ENCODE measurements at regions not wholly inside any gene's neighbourhood (a gene's known extent, or its start where the extent isn't known, plus 50 kb on each side); places are given as distances from the start of the nearest gene placed in this dataset.

DNA sequence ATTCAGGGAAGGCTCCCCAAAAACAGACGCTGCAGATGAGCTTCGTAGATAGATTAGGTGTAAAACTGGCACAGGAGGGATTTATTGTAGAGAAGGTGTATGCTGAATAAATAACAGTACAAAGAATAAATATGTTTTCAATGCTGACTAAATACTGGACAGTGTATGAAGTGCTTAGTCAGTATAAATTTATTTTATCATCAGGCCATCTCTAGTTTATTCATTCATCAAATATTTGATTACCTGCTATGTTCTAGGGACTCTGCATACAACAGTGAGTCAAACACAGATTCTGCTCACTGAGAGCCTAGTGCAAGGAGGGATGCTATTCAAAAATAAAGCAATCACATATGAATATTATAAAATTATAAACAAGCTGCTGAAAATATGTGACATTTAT, 63.6 kb upstream of the TSPAN5 start:
- Mint-ChIP-seq H3K9me3 (peaks cover 44% of the 10 kb centered on the region), H3K27me3 (ENCODE audit: insufficient read depth, low read depth) (no peaks in the 10 kb centered on the region), H3K36me3 (no peaks in the 10 kb centered on the region), H3K27ac (peak overlapping the region; percentile 80), H3K4me1 (peaks cover 14% of the 10 kb centered on the region), H3K4me3 (peak overlapping the region; percentile 64)
- no peaks in the 10 kb centered on the region for H3K9me3 ChIP-seq (ENCODE audit: low read depth)
- H3K4me3 ChIP-seq: no peak overlapping the region
- H3K9ac ChIP-seq: no peak overlapping the region
- TF ChIP-seq EZH2 (IDR thresholded peaks at IDR 0.05) (no peak), EZH2phosphoT487 (IDR thresholded peaks at IDR 0.05) (no peak)
- TF ChIP-seq, protein P1, sequence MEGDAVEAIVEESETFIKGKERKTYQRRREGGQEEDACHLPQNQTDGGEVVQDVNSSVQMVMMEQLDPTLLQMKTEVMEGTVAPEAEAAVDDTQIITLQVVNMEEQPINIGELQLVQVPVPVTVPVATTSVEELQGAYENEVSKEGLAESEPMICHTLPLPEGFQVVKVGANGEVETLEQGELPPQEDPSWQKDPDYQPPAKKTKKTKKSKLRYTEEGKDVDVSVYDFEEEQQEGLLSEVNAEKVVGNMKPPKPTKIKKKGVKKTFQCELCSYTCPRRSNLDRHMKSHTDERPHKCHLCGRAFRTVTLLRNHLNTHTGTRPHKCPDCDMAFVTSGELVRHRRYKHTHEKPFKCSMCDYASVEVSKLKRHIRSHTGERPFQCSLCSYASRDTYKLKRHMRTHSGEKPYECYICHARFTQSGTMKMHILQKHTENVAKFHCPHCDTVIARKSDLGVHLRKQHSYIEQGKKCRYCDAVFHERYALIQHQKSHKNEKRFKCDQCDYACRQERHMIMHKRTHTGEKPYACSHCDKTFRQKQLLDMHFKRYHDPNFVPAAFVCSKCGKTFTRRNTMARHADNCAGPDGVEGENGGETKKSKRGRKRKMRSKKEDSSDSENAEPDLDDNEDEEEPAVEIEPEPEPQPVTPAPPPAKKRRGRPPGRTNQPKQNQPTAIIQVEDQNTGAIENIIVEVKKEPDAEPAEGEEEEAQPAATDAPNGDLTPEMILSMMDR (IDR thresholded peaks at IDR 0.05): no peak
- H4K20me1 ChIP-seq (ENCODE audit: low read depth): no peaks in the 10 kb centered on the region
- no peaks in the 10 kb centered on the region for H3K4me1 ChIP-seq
- no peaks in the 10 kb centered on the region for H3F3A ChIP-seq (ENCODE audit: low read depth)
- H2AFZ ChIP-seq (replicated peaks): no peak overlapping the region
- no peaks in the 10 kb centered on the region for H3K79me2 ChIP-seq (ENCODE audit: low read depth)
- no peak overlapping the region for H3K4me2 ChIP-seq
- H3K27me3 ChIP-seq: no peaks in the 10 kb centered on the region
- DNase-seq (ENCODE audit: low spot score): no peak
- H3K27ac ChIP-seq: no peak overlapping the region
- H3K36me3 ChIP-seq: no peaks in the 10 kb centered on the region

DNA sequence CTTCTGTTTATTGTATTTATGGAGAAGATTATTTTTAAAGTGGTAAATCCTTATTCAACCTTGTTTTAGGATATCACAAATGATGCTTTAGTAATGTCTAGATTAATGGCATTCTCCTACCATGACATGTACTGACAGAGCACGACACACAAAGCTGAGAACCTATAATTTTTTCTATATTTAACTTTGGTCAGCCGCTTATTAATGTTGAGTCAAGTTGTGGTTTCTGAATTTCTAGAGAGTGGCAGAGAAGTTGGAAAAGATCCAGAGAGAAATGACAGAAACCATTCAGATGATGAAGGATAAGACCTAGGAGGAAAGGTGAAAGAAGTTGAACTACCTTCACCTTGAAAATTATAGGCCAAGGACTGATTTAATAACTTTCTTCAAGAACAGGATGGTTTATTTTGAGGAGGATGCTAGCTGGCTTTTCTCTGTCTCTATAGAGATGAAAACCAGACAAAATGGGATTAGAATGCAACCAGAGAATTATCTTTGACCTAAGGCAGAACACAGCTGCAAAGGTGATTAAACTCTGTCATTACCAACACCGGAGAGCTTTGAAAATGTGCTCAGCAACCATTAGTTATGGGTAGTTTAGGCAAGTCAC, 62.6 kb upstream of the TSPAN5 start:
- no peak overlapping the region for H3K4me3 ChIP-seq
- H3K36me3 ChIP-seq: no peaks in the 10 kb centered on the region
- no peaks in the 10 kb centered on the region for H3K4me1 ChIP-seq
- H3K27me3 ChIP-seq: no peaks in the 10 kb centered on the region
- no peak overlapping the region for H3K4me2 ChIP-seq
- no peaks in the 10 kb centered on the region for H3F3A ChIP-seq (ENCODE audit: low read depth)
- Mint-ChIP-seq H3K4me3 (no peak overlapping the region), H3K36me3 (no peaks in the 10 kb centered on the region), H3K4me1 (peaks cover 14% of the 10 kb centered on the region), H3K27me3 (ENCODE audit: insufficient read depth, low read depth) (no peaks in the 10 kb centered on the region), H3K9me3 (peaks cover 37% of the 10 kb centered on the region), H3K27ac (no peak overlapping the region)
- no peak for DNase-seq (ENCODE audit: low spot score)
- H3K79me2 ChIP-seq (ENCODE audit: low read depth): no peaks in the 10 kb centered on the region
- no peak overlapping the region for H3K27ac ChIP-seq
- H2AFZ ChIP-seq (replicated peaks): no peak overlapping the region
- no peaks in the 10 kb centered on the region for H3K9me3 ChIP-seq (ENCODE audit: low read depth)
- no peaks in the 10 kb centered on the region for H4K20me1 ChIP-seq (ENCODE audit: low read depth)
- no peak overlapping the region for H3K9ac ChIP-seq
- TF ChIP-seq, protein P1 (IDR thresholded peaks at IDR 0.05): no peak
- no peak for TF ChIP-seq EZH2phosphoT487 (IDR thresholded peaks at IDR 0.05)
- TF ChIP-seq EZH2 (IDR thresholded peaks at IDR 0.05): no peak

DNA sequence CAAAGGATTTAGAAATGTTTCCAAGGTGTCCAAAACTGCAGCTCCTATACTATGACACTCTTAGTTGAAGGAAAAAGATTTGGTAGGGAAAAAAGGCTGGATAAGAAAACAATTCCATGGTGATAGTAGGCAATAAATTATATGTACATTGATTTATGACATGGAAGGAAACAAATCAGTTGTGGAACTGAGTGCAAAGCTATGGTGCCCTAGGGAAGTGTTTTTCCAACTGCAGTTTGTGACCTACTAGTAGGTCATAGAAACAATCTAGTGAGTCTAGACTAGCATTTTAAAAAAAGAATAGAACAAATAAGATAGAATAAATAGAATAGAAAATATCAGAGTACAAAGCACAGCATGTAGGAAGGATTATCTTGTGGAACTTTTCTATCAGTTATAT, 58.4 kb upstream of the TSPAN5 start:
- Mint-ChIP-seq H3K27me3 (ENCODE audit: insufficient read depth, low read depth) (no peaks in the 10 kb centered on the region), H3K4me3 (no peak overlapping the region), H3K4me1 (peaks cover 12% of the 10 kb centered on the region), H3K27ac (no peak overlapping the region), H3K36me3 (no peaks in the 10 kb centered on the region), H3K9me3 (peaks cover 7% of the 10 kb centered on the region)
- Histone ChIP-seq H3K27me3 (no peaks in the 10 kb centered on the region), H3K4me3 (no peak overlapping the region), H3K9me3 (ENCODE audit: low read depth) (no peaks in the 10 kb centered on the region), H3F3A (ENCODE audit: low read depth) (no peaks in the 10 kb centered on the region), H3K36me3 (no peaks in the 10 kb centered on the region), H3K9ac (no peak overlapping the region), H3K27ac (no peak overlapping the region), H4K20me1 (ENCODE audit: low read depth) (no peaks in the 10 kb centered on the region), H3K79me2 (ENCODE audit: low read depth) (no peaks in the 10 kb centered on the region), H2AFZ (replicated peaks) (no peak overlapping the region), H3K4me2 (no peak overlapping the region), H3K4me1 (no peaks in the 10 kb centered on the region)
- no peak for DNase-seq (ENCODE audit: low spot score)
- TF ChIP-seq, protein P1 (IDR thresholded peaks at IDR 0.05): no peak
- TF ChIP-seq EZH2phosphoT487 (IDR thresholded peaks at IDR 0.05) (no peak), EZH2 (IDR thresholded peaks at IDR 0.05) (no peak)
